Parathyroid adenoma (tissue), 2 donors: ENCODE measurements at regions not wholly inside any gene's neighbourhood (a gene's known extent, or its start where the extent isn't known, plus 50 kb on each side); places are given as distances from the start of the nearest gene placed in this dataset.

Experiments used
- H2AFZ ChIP-seq: fragments of 300-600 bp; sonication (generic); one replicate; pipeline ENCODE4 v1.7.0; 2017; ENCODE audit warnings: antibody characterized with exemption, mild to moderate bottlenecking
- H3K27ac ChIP-seq: fragments of 300-600 bp; sonication (generic); one replicate; pipeline ENCODE4 v1.7.0; 2017
- H3K27me3 ChIP-seq: fragments of 300-600 bp; sonication (generic); one replicate; pipeline ENCODE4 v1.7.0; 2017; ENCODE audit warnings: low read length; ENCODE audit not compliant: control insufficient read depth, insufficient read depth
- H3K36me3 ChIP-seq: fragments of 300-600 bp; sonication (generic); one replicate; pipeline ENCODE4 v1.7.0; 2017; ENCODE audit warnings: low read length; ENCODE audit not compliant: control insufficient read depth, insufficient read depth
- H3K4me1 ChIP-seq: fragments of 300-600 bp; sonication (generic); one replicate; pipeline ENCODE4 v1.7.0; 2017; ENCODE audit warnings: control low read depth
- H3K4me2 ChIP-seq: fragments of 300-600 bp; sonication (generic); one replicate; pipeline ENCODE4 v1.7.0; 2017; ENCODE audit warnings: low read length
- H3K4me3 ChIP-seq: fragments of 300-600 bp; sonication (generic); one replicate; pipeline ENCODE4 v1.7.0; 2017; ENCODE audit warnings: low read depth, low read length
- H3K79me2 ChIP-seq: fragments of 300-600 bp; sonication (generic); one replicate; pipeline ENCODE4 v1.7.0; 2017; ENCODE audit warnings: control low read depth
- H3K9ac ChIP-seq: fragments of 300-600 bp; sonication (generic); one replicate; pipeline ENCODE4 v1.7.0; 2017; ENCODE audit warnings: mild to moderate bottlenecking
- H3K9me3 ChIP-seq: fragments of 300-600 bp; sonication (generic); one replicate; pipeline ENCODE4 v1.7.0; 2017; ENCODE audit warnings: low read length; ENCODE audit not compliant: control insufficient read depth
- TF ChIP-seq, protein P1 (sequence below): fragments of 300-600 bp; sonication (generic); IDR thresholded peaks from one replicate; pipeline ENCODE4 v1.7.0; 2017; ENCODE audit warnings: antibody characterized with exemption, mild to moderate bottlenecking
- donor health status: primary hyperparathyroidism.

DNA sequence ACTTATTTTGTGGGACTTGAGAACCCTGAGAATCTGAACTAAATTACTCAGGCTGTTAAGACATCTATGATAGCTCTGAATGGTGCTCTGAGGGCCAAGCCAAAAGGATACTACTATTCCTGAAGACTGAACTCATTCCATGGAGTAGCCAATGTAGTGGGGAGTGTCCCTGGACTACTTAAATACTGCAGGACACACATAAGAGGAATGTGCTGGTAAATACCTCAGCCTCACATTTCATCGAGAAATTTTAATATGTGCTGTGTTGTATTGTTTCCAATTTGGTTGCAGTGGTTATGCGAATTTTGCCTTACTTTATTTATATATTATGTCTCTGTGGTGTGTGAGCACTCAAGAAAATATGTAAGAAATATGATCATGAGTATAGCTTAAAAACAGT lies 264.4 kb upstream of the FIGN start:
- Histone ChIP-seq H3K27me3 (no peaks in the 10 kb centered on the region), H2AFZ (no peak overlapping the region), H3K9me3 (no peaks in the 10 kb centered on the region), H3K4me3 (no peak overlapping the region), H3K27ac (no peak overlapping the region), H3K79me2 (no peaks in the 10 kb centered on the region), H3K4me1 (no peaks in the 10 kb centered on the region), H3K9ac (no peak overlapping the region), H3K4me2 (no peak overlapping the region), H3K36me3 (no peaks in the 10 kb centered on the region)
- TF ChIP-seq, protein P1, sequence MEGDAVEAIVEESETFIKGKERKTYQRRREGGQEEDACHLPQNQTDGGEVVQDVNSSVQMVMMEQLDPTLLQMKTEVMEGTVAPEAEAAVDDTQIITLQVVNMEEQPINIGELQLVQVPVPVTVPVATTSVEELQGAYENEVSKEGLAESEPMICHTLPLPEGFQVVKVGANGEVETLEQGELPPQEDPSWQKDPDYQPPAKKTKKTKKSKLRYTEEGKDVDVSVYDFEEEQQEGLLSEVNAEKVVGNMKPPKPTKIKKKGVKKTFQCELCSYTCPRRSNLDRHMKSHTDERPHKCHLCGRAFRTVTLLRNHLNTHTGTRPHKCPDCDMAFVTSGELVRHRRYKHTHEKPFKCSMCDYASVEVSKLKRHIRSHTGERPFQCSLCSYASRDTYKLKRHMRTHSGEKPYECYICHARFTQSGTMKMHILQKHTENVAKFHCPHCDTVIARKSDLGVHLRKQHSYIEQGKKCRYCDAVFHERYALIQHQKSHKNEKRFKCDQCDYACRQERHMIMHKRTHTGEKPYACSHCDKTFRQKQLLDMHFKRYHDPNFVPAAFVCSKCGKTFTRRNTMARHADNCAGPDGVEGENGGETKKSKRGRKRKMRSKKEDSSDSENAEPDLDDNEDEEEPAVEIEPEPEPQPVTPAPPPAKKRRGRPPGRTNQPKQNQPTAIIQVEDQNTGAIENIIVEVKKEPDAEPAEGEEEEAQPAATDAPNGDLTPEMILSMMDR, result no peak

DNA sequence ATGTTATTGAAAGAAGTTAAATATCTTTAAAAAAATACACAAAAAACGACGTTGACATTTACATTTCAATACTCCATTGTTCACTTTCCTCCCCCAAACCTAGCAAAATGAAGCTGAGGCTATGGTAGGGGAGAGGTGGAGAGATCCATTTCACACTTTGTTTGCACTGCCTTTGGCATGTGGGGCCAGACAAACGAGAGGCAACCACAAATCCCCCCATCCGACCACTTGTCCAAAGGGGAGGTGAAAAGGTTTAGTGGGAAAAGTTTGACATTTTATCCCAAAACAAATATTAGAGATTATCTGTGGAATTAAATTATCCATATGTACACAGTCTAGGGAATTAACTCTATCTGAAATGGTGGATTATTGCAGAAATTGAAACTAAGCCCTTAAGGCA lies 261.7 kb upstream of the FIGN start:
- no peaks in the 10 kb centered on the region for H3K9me3 ChIP-seq
- no peak overlapping the region for H3K4me2 ChIP-seq
- H3K4me3 ChIP-seq, result no peak overlapping the region
- no peaks in the 10 kb centered on the region for H3K27me3 ChIP-seq
- no peaks in the 10 kb centered on the region for H3K79me2 ChIP-seq
- H3K9ac ChIP-seq, result no peak overlapping the region
- H2AFZ ChIP-seq, result no peak overlapping the region
- TF ChIP-seq, protein P1, result no peak
- H3K4me1 ChIP-seq, result no peaks in the 10 kb centered on the region
- H3K36me3 ChIP-seq, result no peaks in the 10 kb centered on the region
- H3K27ac ChIP-seq, result no peak overlapping the region

GRCh38 chr2:163990541-163990940 lies 254.7 kb upstream of the FIGN start:
- Histone ChIP-seq H2AFZ (no peak overlapping the region), H3K4me3 (no peak overlapping the region), H3K9me3 (no peaks in the 10 kb centered on the region), H3K27ac (no peak overlapping the region), H3K79me2 (no peaks in the 10 kb centered on the region), H3K4me1 (no peaks in the 10 kb centered on the region), H3K9ac (no peak overlapping the region), H3K27me3 (no peaks in the 10 kb centered on the region), H3K36me3 (no peaks in the 10 kb centered on the region), H3K4me2 (no peak overlapping the region)
- TF ChIP-seq, protein P1, result no peak

- Histone ChIP-seq H3K4me3 (no peak overlapping the region), H3K36me3 (no peaks in the 10 kb centered on the region), H3K4me2 (no peak overlapping the region), H3K27ac (no peak overlapping the region), H2AFZ (no peak overlapping the region), H3K27me3 (no peaks in the 10 kb centered on the region), H3K9ac (no peak overlapping the region), H3K4me1 (no peaks in the 10 kb centered on the region), H3K79me2 (no peaks in the 10 kb centered on the region), H3K9me3 (no peaks in the 10 kb centered on the region)
- TF ChIP-seq, protein P1, result no peak
Measured at GRCh38 chr2:163990101-163990500, 254.3 kb upstream of the FIGN start.

- H3K4me2 ChIP-seq, result no peak overlapping the region
- TF ChIP-seq, protein P1, result no peak
Measured at GRCh38 chr2:163987175-163987940, 251.6 kb upstream of the FIGN start.

More at GRCh38 chr2:163987175-163987940, 251.6 kb upstream of the FIGN start:
- no peaks in the 10 kb centered on the region for H3K79me2 ChIP-seq
- H3K9ac ChIP-seq, result no peak overlapping the region
- H3K27ac ChIP-seq, result no peak overlapping the region
- H3K4me3 ChIP-seq, result no peak overlapping the region
- no peak overlapping the region for H2AFZ ChIP-seq
- H3K4me1 ChIP-seq, result no peaks in the 10 kb centered on the region
- H3K36me3 ChIP-seq, result no peaks in the 10 kb centered on the region
- H3K9me3 ChIP-seq, result no peaks in the 10 kb centered on the region
- no peaks in the 10 kb centered on the region for H3K27me3 ChIP-seq
